Common myeloid progenitor, CD34-positive (primary cell): ENCODE measurements at regions not wholly inside any gene's neighbourhood (a gene's known extent, or its start where the extent isn't known, plus 50 kb on each side); places are given as distances from the start of the nearest gene placed in this dataset.
"Not testable (repeated sequence)": the region's sequence is repeated elsewhere in the genome, so short reads cannot be mapped to it uniquely, and the experiment has no call there.

Experiments used
- CTCF ChIA-PET: fragments of 350-600 bp; sonication (Branson Sonifier 250); formaldehyde crosslinking; loops from one replicate; lab custom pipeline; 2021; ENCODE audit warnings: antibody characterized with exemption; lab: Charles Lee
- POLR2A ChIA-PET: fragments of 350-600 bp; sonication (Branson Sonifier 250); formaldehyde crosslinking; loops from one replicate; lab custom pipeline; 2021; ENCODE audit warnings: antibody characterized with exemption; lab: Charles Lee
- DNase-seq, 3 donors: peaks; one replicate each; pipeline versions ENCODE4 v3.0.0 to v3.0.0-alpha.2; 2013
- H3K27ac ChIP-seq, 2 experiments: 1 replicate in 1 of 2; 2 replicates in 1 of 2; pipeline ENCODE4 v1.7.0; 2013; ENCODE audit warnings: inconsistent platforms in 2 of 2, low read length in 2 of 2, mild to moderate bottlenecking in 2 of 2, low read depth in 1 of 2, moderate library complexity in 1 of 2; ENCODE audit not compliant: severe bottlenecking in 2 of 2, insufficient read depth in 1 of 2, poor library complexity in 1 of 2
- H3K27me3 ChIP-seq, 5 experiments: replicated peaks in 2 of 5; 1 replicate in 3 of 5; 2 replicates in 2 of 5; pipeline versions ENCODE4 v1.6.1 to v1.7.0; 2013; ENCODE audit warnings: low read length in 4 of 5, mild to moderate bottlenecking in 2 of 5, moderate library complexity in 2 of 5, inconsistent platforms in 1 of 5; ENCODE audit not compliant: insufficient read depth in 5 of 5, control insufficient read depth in 4 of 5
- H3K36me3 ChIP-seq, 4 experiments: 1 replicate in 2 of 4; 2 replicates in 2 of 4; pipeline versions ENCODE4 v1.6.1 to v1.7.0; 2013; ENCODE audit warnings: low read length in 3 of 4, control low read depth in 1 of 4, mild to moderate bottlenecking in 1 of 4; ENCODE audit not compliant: control insufficient read depth in 4 of 4, insufficient read depth in 4 of 4
- H3K4me1 ChIP-seq, 4 experiments: 1 replicate in 3 of 4; 2 replicates in 1 of 4; pipeline versions ENCODE4 v1.6.1 to v1.7.1; 2013; ENCODE audit warnings: low read length in 3 of 4, mild to moderate bottlenecking in 3 of 4, control low read depth in 1 of 4, inconsistent platforms in 1 of 4, moderate library complexity in 1 of 4; ENCODE audit not compliant: control insufficient read depth in 4 of 4, insufficient read depth in 4 of 4; ENCODE audit errors: control extremely low read depth in 1 of 4
- H3K4me3 ChIP-seq, 7 experiments: 1 replicate in 4 of 7; 2 replicates in 3 of 7; pipeline versions ENCODE4 v1.5.1 to v1.7.0; 2013; ENCODE audit warnings: mild to moderate bottlenecking in 7 of 7, low read length in 6 of 7, moderate library complexity in 6 of 7, inconsistent platforms in 2 of 7, low read depth in 2 of 7, control low read depth in 1 of 7; ENCODE audit not compliant: insufficient read depth in 4 of 7, control insufficient read depth in 1 of 7; ENCODE audit errors: extremely low read depth in 1 of 7
- H3K9me3 ChIP-seq, 5 experiments: 1 replicate in 4 of 5; 2 replicates in 1 of 5; pipeline versions ENCODE4 v1.6.1 to v1.7.1; 2013; ENCODE audit warnings: low read length in 4 of 5, mild to moderate bottlenecking in 2 of 5, inconsistent platforms in 1 of 5, low read depth in 1 of 5, moderate library complexity in 1 of 5; ENCODE audit not compliant: control insufficient read depth in 4 of 5, insufficient read depth in 2 of 5; ENCODE audit errors: control extremely low read depth in 1 of 5
- WGBS: methylation state at CpG from one replicate; pipeline ENCODE4 v1.1.5; 2013; ENCODE audit not compliant: insufficient coverage; 5-methylcytosine and 5-hydroxymethylcytosine counted together

DNA sequence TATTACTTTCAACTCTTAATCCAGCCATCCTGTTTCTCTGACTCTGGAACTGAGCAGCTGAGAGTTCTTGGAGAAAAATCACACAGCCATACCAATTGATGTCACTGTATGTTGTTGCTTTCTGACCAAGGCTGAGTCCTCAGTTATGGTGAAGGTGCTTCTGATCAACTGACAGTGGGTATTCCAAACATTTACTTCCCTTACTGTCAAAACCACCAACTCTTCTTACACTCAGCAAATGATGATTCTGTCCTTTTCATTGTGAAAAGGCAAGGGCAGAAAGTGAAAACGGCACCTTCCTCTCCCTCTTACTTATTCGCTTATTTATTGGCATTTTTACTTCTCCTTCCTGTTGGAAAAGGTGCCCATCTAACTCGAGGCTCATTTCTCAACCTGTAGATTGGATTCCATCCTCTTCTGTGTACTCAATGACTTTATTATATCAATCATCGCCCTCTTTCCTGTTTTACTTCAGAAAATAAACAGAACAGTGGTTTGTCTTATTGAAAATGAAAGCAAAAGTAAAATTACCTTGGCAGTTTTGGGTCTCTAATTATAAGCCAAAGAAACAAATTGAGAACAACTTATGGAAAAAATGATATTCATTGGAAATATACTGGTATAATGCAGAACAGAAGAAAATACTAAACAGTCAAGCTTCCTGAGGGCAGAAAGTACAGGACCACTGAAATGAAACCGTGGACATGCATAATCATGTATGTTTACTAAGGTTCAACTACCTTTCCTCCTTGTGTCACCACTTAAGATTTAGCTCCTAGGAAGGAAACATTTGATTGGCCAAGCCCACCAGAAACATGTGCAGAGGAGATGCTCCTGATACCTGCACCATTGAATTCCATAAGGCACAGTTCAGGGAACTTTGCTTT, 104.5 kb upstream of the CHD1 start:
- POLR2A ChIA-PET: no interaction called here
- DNase-seq: peak; percentile 29 to 67 (median 53)

DNA sequence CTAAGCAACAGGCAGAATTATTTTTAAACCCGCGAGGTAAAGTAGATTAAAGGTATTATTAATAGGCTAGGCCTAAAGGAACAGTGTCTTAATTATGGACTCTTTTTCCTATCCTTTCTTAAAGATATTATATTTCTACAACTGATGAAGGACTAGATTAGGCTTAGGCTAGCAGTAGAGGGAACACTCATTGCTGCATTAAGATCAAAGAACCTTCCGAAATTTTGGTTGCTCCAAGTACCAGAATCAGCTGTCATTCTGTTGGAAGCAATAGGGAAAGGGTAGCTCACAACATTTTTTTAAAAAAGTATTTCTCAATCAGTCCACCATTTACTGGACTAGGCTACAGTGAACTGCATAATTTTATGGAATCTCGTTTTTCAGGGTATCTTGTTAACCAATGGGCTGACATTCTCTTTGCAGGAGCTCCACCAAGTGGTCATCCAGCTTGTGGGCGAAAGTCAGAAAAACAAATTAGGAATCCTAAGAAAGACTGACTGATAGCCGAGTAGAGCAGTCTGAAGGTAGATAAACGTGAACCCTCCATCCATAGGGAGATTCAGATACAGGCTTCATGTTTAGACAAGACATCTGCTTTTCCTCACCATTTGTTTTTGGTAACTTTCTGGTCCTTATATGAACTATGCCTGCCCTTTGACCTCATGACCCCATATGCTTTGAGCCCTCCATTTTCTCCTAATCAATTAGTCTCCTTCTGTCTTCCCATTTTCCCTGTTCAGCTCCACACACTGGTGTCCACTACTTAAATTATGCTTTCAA, 103.6 kb upstream of the CHD1 start:
- Histone ChIP-seq H3K27ac (peak overlapping the region in 1 of 2 experiments; percentile 17), H3K4me3 (peak overlapping the region in 6 of 7 experiments; percentile 30 to 82 (median 69)), H3K9me3 (no peaks in the 10 kb centered on the region), H3K4me1 (peaks cover 18 to 38% (median 30%) of the 10 kb centered on the region in 4 experiments), H3K36me3 (no peaks in the 10 kb centered on the region), H3K27me3 (no peaks in the 10 kb centered on the region)
- WGBS: 16% methylated on average over 5 of the region's 7 CpGs
- POLR2A ChIA-PET: interaction anchor here (0.7 kb wide), 1 partner anchor 127 kb away, joined by 4 read pairs; no protein-coding TSS in a partner anchor
- DNase-seq: peak; percentile 72 to 74 (median 72)
- CTCF ChIA-PET: interaction anchor here (0.8 to 2.3 kb wide), 19 partner anchors 10 to 150 kb away, joined by 3 to 27 read pairs (median 4); partner anchors contain the start of gene CHD1

More for the DNA sequence above, 104.5 kb upstream of the CHD1 start:
- peaks cover 18 to 32% (median 25%) of the 10 kb centered on the region in 4 experiments for H3K4me1 ChIP-seq
- no peaks in the 10 kb centered on the region for H3K9me3 ChIP-seq
- no peaks in the 10 kb centered on the region for H3K36me3 ChIP-seq
- WGBS: 0% methylated on average over 3 of the region's 5 CpGs
- H3K27me3 ChIP-seq: no peaks in the 10 kb centered on the region
- H3K4me3 ChIP-seq: peak overlapping the region in 6 of 7 experiments; percentile 30 to 82 (median 69)
- CTCF ChIA-PET: interaction anchor here (0.8 to 2.3 kb wide), 18 partner anchors 10 to 151 kb away, joined by 3 to 27 read pairs (median 5); partner anchors contain the start of gene CHD1
- peak overlapping the region; percentile 17 to 77 for H3K27ac ChIP-seq

DNA sequence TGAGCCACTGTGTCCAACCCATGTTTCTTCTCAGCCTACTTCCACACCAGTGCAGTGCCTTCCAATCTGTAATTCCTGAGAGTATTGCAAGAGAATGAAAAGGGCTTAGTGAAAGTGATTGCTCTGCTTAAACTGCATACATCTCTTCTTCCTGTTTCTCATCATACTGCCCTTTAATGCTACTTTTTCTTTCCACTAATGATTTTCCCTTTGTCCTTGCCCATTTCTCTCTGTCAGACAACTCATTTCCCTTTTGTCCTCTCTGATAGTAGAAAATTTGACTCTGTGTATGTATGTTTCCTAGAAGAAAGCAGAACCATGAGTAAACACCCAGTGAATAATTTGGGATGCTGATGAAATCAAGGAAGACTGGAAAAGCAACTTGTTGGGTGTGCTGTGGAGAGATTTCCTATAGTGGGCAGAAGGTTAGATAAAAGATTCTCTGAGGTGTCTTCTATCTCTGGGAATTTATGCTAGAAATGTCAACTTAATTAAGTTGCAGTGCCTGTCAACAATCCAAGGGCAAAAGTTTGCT, 102.2 kb upstream of the CHD1 start:
- DNase-seq: no peak
- Histone ChIP-seq H3K27ac (no peak overlapping the region), H3K4me1 (peaks cover 29 to 52% (median 41%) of the 10 kb centered on the region in 4 experiments), H3K4me3 (no peak overlapping the region), H3K9me3 (no peaks in the 10 kb centered on the region), H3K36me3 (no peaks in the 10 kb centered on the region), H3K27me3 (no peaks in the 10 kb centered on the region)
- ChIA-PET POLR2A (interaction anchor here (0.7 kb wide), 1 partner anchor 18 kb away, joined by 4 read pairs; no protein-coding TSS in a partner anchor), CTCF (interaction anchor here (1.0 to 2.3 kb wide), 3 partner anchors 12 to 122 kb away, joined by 3 to 23 read pairs (median 3); no protein-coding TSS in a partner anchor)

DNA sequence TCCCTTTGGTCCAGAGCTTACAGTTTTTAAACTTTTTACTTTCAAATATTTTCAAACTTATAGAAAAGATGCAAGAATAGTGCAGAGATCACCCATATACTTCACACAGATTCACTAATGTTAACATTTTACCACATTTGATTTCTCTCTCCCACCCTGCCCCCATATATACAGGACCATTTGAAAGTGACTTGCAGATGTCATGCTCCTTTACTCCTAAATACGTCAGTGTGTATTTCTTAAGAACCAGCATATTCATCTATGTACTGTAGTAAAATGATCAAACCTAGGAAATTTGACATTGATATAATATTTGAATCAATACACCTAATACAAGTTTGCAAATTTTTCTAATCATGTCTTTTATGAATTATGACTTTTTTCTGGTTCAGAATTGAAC, 100.4 kb upstream of the CHD1 start:
- CTCF ChIA-PET: interaction anchor here (1.6 to 3.6 kb wide), 3 partner anchors 93 to 125 kb away, joined by 3 to 15 read pairs (median 4); no protein-coding TSS in a partner anchor
- WGBS: no CpG with 5 or more reads among the region's 1 CpG

DNA sequence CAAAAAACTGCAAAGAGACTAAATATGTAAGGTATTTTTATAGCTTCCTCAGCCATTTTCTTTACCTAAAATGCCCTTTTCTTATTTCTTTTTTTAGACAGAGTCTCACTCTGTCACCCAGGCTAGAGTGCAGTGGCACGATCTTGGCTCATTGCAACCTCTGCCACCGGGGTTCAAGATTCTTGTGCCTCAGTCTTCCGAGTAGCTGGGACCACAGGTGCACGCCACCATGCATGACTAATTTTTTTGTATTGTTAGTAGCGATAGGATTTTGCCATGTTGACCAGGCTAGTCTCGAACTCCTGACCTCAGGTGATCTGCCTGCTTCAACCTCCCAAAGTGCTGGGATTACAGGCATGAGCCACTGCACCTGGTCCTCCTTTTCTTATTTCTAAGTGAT, 99.4 kb upstream of the CHD1 start:
- H3K4me1 ChIP-seq: peaks cover 25 to 47% (median 34%) of the 10 kb centered on the region in 4 experiments
- not testable (repeated sequence) for H3K27ac ChIP-seq
- CTCF ChIA-PET: interaction anchor here (1.5 to 3.6 kb wide), 7 partner anchors 89 to 124 kb away, joined by 3 to 15 read pairs (median 5); no protein-coding TSS in a partner anchor

More for the DNA sequence above, 100.4 kb upstream of the CHD1 start:
- DNase-seq: no peak
- peaks cover 31 to 56% (median 42%) of the 10 kb centered on the region in 4 experiments for H3K4me1 ChIP-seq
- H3K36me3 ChIP-seq: no peaks in the 10 kb centered on the region
- POLR2A ChIA-PET: no interaction called here
- no peak overlapping the region for H3K4me3 ChIP-seq
- H3K9me3 ChIP-seq: no peaks in the 10 kb centered on the region
- H3K27ac ChIP-seq: no peak overlapping the region
- H3K27me3 ChIP-seq: no peaks in the 10 kb centered on the region

DNA sequence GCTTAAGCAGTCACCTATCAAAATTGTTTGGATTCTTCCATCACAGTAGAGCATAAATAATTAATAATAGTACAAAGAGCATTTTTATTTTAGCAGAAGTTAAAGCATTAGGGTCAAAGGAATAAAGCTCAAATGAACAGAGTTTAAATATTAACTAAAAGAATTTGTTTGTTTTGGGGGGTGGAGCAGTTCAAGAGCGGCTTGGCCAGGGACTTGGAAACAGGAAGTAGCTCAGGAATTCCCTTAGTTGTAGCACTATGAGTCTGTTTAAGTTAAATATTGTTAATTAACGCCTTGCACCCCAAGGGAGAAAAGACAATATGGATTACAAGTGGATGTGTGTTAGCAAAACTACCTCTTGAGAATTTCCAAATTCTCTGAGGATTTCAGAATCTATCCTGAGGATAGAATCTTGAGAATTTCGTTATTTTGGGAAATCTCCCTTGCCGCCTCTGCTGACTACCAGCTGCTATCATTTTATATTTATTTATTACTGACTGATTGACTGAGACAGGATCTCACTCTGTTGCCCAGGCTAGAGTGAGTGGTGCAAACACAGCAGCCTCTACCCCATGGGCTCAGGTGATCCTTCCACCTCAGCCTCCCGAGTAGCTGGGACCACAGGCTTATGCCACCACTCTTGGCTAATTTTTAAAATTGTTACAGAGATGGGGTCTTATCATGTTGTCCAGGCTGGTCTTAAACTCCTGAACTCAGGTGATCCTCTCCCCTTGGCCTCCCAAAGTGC, 96.7 kb upstream of the CHD1 start:
- CTCF ChIA-PET: interaction anchor here (0.8 to 2.8 kb wide), 6 partner anchors 11 to 128 kb away, joined by 3 to 7 read pairs (median 4); no protein-coding TSS in a partner anchor
- WGBS: 14% methylated on average over 1 of the region's 5 CpGs
- no peaks in the 10 kb centered on the region for H3K27me3 ChIP-seq
- no peaks in the 10 kb centered on the region for H3K36me3 ChIP-seq
- POLR2A ChIA-PET: interaction anchor here (0.9 kb wide), 1 partner anchor 92 kb away, joined by 3 read pairs; no protein-coding TSS in a partner anchor
- peak in 1 of 3 donors; percentile 17 for DNase-seq
- no peak overlapping the region for H3K27ac ChIP-seq
- no peak overlapping the region for H3K4me3 ChIP-seq
- no peaks in the 10 kb centered on the region for H3K9me3 ChIP-seq
- peaks cover 22 to 42% (median 26%) of the 10 kb centered on the region in 4 experiments for H3K4me1 ChIP-seq

More for the DNA sequence above, 99.4 kb upstream of the CHD1 start:
- H3K4me3 ChIP-seq, DNase-seq, H3K27me3 ChIP-seq, H3K9me3 ChIP-seq, POLR2A ChIA-PET, H3K36me3 ChIP-seq: not testable (repeated sequence)
- WGBS: 100% methylated on average over 5 of the region's 6 CpGs
